ENCODE measurements at regions not wholly inside any gene's neighbourhood (a gene's known extent, or its start where the extent isn't known, plus 50 kb on each side); places are given as distances from the start of the nearest gene placed in this dataset.
"Not testable (repeated sequence)": the region's sequence is repeated elsewhere in the genome, so short reads cannot be mapped to it uniquely, and the experiment has no call there.

DNA sequence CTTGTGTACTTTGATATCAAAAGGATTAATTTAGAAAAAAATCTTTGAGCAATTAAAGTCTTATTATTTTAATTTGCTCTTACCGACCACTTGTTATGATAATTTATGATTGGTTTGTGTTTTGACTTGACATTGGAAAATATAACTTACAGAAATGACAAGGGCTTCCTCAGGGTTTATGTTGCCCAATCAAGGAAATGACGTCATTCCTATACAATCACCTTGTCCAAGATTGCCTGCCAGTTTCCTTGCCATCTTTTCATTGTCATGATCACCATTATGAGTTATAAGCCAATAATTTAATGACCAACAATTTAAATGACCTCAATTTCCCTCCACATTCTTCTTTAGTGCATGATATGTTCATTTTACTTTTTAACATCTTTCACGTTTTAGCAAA lies 351.8 kb upstream of the TMEFF2 start:
- DNase-seq (ENCODE audit: low read depth in 2 of 2) = no peak

DNA sequence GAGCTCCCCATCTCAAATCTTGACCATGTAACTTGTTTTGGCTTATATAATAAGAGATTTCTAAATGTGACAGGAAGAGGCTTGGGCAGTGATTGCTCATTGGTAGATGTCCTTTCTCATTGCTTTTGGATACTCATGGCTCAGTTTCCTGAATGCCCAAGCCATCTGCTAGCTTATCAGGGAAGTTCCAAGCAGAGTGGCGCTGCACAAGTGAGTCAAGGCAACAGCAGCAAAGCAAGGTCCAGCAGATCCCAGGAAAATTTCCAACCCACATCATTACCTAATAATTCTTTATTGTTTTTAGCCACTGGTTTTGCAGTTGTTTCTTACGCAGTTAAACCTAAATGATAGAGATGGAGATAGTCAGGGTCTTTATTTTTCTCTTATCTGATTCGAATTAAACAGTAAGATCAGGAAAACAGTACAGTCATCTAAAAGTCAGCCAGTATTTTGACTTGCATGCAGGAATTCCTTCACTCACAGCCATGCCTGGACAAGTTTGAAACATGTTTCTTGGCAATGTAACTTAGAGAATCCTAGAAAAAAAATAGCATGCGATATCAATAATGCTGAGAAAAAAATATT lies 349.7 kb upstream of the TMEFF2 start:
- no peak for DNase-seq (ENCODE audit: low read depth in 2 of 2)

DNA sequence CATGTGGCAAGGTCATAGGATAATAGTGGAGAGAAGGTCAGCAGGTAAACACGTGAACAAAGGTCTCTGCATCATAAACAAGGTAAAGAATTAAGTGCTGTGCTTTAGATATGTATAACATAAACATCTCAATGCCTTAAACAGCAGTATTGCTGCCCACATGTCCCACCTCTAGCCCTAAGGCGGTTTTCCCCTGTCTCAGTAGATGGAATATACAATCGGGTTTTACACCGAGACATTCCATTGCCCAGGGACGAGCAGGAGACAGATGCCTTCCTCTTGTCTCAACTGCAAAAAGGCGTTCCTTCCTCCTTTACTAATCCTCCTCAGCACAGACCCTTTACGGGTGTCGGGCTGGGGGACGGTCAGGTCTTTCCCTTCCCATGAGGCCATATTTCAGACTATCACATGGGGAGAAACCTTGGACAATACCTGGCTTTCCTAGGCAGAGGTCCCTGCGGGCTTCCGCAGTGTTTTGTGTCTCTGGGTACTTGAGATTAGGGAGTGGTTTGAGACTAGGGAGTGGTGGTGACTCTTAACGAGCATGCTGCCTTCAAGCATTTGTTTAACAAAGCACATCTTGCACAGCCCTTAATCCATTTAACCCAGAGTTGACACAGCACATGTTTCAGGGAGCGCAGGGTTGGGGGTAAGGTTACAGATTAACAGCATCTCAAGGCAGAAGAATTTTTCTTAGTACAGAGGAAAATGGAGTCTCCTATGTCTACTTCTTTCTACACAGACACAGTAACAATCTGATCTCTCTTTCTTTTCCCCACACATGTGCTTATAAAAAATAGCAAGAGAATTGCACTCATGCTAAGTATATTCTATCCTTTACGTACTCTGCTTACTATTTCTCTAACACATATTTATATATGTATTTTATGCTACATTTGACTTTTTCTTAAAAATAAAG lies 347.7 kb upstream of the TMEFF2 start:
- DNase-seq (ENCODE audit: low read depth in 2 of 2) = not testable (repeated sequence)

DNA sequence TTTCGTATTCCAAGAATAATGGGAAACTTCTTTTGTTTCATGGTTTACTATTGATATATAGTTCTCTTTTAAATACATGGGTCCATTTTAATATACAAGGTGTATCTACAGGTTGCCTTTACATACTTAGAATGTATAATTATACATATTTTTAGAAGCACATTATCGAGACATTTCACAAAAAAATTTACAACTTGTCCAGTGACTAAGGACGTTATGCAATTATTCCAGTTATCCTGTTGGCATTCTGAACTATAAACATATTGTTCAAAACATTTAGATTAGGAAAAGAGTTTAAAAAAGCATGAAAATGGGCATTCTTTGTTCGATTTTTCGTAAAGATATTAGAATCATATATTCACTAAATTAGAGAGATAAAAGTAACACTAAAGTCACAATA lies 344.6 kb upstream of the TMEFF2 start:
- DNase-seq (ENCODE audit: low read depth in 2 of 2) = no peak

DNA sequence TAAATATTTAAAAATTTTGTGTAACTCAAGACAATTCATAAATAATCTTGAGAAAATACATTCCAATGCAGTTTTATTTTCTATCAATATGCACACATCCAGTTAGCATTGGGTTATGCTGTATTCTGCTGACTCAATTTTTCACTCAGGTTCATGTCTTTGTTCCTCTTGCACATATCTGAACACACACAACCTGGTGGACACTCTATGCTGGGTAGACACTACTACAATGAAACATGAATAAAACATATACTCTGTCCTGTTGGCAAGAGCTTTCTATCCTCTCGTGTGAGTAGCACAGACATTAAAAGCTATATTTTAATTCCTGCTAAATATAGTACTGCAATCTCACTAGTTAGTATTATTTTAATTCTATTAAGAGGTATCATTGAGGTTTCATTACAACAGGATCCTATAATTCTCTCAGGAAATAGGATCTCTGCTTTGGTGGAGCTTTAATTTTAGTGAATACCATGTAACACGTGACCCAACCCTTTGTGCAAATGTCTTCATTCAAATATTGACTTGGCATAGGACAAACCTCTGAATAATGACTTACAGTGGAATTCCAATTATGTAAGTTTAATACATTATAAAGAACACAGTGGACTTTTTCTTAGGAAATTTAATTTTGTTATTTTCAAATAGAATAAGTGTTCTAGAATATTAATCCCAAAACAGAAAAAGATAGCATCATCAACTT lies 342.3 kb upstream of the TMEFF2 start:
- no peak for DNase-seq (ENCODE audit: low read depth in 2 of 2)

DNA sequence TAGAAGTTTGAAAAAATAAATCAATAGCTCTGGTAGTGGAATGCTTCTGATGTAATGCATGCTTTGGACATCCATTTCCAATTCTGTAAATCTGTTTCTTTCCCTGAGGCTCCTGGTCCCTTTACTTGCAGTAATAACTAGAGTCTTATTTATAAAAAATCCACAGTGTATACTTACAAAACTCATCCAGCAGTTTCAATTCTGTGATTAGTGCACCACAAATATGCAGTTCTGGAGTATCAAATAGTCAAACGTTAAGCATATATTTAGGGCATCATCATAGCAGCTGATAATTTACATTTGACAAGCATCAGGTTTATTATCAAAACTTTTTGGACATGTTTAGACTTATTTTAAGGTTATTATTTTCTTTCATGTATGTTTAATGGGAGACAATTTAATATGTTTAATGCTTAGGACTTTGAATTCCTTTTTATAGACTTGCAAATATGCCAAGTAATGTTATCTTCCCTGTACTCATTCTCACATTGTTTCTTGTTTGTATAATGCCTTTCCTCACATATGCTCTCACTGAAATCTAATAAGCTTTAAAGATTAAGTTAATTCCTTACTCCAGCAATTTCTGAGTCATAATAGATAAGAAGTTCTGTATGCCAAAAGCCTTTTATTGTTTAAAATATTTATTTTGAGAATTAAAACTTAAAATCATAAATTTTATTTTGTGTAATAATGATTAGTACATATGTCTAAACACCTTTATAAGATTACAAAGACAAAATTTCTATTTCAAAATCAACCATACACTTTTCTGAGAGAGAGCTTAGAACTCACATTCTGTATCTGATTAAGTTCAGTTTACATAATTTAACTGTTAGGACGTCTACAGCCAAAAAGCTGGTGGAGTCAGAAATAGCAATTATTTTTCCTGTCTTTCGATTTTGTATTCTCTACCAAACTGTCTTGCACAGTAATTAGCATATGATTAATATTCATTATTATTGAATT lies 341.5 kb upstream of the TMEFF2 start:
- DNase-seq (ENCODE audit: low read depth in 2 of 2) = no peak

DNA sequence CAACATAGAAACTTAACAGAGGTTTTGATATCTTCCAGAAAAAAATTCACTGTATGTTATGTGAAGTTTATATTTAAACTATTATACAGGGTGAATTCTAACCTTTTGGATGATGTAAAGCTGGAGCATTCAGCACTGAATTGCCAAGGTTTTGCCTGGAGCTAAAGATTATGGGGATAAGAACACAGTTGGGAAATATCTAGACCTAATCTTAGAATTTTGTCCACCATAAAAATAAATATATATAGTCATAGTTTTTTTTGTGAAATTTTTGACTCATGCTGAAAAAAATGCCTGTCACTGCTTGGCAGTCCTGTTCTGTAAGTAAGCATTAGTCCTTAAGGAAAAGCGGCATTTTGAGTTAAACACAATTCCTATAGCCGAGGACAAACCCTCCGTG lies 339.3 kb upstream of the TMEFF2 start:
- no peak for DNase-seq (ENCODE audit: low read depth in 2 of 2)

DNA sequence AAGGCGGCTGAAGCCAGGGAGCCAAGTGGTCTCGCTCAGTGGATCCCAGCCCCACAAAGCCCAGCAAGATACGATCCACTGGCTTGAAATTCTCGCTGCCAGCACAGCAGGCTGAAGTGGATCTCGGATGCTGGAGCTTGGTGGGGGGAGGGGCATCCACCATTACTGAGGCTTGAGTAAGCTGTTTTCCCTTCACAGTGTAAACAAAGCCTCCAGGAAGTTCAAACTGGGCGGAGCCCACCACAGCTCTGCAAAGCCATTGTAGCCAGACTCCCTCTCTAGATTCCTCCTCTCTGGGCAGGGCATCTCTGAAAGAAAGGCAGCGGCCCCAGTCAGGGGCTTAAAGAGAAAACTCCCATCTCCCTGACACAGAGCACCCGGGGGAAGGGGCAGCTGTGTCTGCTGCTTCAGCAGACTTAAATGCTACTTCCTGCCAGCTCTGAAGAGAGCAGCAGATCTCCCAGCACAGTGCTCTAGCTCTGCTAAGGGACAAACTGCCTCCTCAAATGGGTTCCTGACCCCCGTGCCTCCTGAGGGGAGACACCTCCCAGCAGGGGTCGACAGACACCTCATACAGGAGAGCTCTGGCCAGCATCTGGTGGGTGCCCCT lies 330.0 kb upstream of the TMEFF2 start:
- not testable (repeated sequence) for DNase-seq (ENCODE audit: low read depth in 2 of 2)

DNA sequence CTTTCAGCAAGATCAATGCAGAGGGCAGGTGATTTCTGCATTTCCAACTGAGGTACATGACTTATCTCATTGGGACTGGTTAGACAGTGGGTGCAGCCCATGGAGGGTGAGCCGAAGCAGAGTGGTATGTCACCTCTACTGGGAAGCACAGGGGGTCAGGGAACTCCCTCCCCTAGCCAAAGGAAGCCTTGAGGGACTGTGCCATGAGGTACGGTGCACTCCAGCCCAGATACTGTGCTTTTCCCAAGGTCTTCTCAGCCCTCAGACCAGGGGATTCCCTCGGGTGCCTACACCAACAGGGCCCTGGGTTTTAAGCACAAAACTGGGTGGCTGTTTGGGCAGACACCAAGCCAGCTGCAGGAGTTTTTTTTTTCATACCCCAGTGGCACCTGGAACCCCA lies 329.5 kb upstream of the TMEFF2 start:
- DNase-seq (ENCODE audit: low read depth in 2 of 2) = not testable (repeated sequence)

DNA sequence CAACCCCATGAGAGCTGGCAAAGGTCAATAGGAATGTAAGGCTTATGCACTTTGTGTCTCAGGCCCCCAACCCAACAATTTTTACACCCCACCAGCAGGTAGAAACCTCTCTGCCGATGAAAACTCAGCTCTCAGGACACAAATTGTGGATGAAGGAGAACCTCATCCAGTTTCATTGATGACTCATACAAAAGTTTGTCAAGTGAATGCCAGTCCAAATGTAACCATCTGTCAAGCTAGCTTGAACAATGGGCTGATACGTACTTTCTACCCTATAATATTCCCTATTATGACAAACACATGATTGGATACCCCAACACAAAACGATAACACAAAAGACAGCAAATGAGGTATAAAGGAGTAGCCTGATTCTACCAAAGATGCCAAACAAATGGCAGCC lies 321.2 kb upstream of the TMEFF2 start:
- DNase-seq (ENCODE audit: low read depth in 2 of 2) = no peak

DNA sequence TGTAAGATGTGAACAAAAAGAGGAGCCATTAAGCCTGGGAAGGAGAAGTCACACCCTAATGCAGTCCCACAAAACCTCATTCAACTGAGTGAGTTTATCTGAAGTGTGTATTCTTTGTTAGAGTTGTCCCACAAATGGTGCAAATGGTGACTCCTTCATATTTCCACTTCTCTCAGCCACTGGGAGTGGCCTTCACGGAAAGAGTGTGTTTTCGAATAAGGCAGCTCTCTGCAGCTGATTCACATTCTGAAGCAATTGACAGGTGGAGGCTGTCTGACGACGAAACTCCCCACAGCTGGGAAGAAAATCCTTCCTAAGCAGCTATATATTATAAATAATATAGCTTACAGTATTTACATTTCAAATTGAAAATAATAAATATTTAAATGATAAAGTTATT lies 318.8 kb upstream of the TMEFF2 start:
- no peak for DNase-seq (ENCODE audit: low read depth in 2 of 2)

DNA sequence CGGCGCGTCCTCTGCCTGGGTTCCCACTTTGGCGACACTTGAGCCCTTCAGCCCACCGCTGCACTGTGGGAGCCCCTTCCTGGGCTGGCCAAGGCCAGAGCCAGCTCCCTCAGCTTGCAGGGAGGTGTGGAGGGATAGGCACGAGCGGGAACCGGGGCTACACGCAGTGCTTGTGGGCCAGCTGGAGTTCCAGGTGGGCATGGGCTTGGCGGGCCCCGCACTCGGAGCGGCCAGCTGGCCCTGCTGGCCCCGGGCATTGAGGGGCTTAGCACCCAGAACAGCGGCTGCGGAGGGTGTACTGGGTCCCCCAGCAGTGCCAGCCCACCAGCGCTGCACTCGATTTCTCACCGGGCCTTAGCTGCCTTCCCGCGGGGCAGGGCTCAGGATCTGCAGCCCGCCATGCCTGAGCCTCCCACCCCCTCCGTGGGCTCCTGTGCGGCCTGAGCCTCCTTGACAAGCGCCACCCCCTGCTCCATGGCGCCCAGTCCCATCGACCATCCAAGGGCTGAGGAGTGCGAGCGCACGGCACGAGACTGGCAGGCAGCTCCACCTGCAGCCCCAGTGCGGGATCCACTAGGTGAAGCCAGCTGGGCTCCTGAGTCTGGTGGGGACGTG lies 313.2 kb upstream of the TMEFF2 start:
- DNase-seq (ENCODE audit: low read depth in 2 of 2) = not testable (repeated sequence)

DNA sequence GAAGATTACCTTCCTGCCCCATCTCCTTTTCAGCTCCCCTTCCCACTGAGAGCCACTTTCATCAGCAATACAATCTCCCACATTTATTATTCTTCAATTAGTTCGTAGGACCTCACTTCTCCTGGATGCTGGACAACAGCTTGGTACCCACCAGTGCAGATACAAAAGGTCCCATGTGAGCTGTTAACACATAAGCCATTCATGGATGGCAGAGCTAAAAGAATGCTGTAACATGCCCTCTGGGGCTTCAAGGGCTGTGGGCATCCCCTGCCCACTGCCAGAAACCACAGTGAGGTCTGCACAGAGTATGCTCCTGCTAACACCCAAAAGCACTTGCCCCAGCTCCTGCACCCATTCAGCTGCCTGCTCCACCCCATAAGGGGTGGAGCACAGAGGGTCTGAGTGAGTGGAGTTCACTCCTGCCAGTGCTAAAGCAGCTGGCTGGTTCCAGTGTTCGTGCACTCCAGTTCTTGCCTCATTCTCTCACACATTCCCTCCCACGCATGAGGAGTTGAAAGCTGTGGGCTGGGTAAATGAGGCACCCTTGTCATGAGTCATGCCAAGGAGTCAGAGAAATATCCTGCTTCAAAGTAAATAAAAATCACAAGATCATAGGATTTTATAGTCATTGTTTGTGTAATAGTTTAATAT lies 305.9 kb upstream of the TMEFF2 start:
- no peak for DNase-seq (ENCODE audit: low read depth in 2 of 2)

DNA sequence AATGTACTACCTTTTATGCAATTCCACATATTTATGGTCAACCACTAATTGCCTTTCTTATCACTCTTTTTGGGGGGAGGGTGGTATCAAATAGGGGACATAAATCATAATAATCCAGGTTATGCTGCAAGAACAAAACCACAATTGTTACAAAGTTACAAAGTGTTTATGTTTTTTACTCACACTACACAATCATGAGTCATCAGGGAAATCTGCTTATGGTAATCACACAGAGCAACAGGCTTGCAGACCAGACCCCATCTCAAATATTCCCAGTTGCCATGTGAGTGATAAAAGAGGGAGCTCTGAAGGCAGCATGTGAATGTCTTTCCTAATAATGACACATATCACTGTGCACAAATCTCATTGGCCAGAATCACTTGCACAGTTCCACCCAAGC lies 304.7 kb upstream of the TMEFF2 start:
- DNase-seq (ENCODE audit: low read depth in 2 of 2) = no peak

DNA sequence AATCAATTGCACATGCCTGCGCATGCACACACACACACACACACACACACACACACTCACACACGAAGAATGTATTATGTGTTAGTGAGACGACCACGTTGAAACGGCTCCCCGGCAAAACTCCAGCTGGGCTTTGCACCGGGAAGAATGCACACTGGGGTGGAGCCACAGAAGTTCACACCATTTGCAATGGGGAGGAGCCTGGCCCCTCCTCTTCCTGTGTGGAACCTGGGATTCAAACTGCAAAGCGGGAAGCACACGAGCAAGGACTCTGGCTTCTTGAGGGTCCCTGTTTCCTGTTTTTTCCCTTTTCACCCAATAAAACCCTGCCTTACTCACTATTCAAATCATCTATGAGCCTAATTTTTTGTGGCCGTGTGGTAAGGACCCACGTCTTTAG lies 304.0 kb upstream of the TMEFF2 start:
- no peak for DNase-seq (ENCODE audit: low read depth in 2 of 2)

DNA sequence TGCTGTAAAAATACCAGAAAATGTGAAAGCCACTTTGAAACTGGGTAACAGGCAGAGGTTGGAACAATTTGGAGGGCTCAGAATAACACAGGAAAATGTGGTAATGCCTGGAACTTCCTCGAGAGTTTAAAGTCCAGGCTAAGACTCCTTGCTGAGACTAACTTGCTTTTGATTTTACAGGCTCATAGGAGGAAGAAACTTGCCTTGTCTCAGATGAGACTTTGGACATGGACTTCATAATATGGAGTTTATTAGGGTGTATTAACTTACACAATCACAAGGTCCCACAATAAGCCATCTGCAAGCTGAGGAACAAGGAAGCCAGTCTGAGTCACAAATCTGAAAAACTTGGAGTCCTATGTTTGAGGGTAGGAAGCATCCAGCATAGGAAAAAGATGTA lies 293.4 kb upstream of the TMEFF2 start:
- not testable (repeated sequence) for DNase-seq (ENCODE audit: low read depth in 2 of 2)

DNA sequence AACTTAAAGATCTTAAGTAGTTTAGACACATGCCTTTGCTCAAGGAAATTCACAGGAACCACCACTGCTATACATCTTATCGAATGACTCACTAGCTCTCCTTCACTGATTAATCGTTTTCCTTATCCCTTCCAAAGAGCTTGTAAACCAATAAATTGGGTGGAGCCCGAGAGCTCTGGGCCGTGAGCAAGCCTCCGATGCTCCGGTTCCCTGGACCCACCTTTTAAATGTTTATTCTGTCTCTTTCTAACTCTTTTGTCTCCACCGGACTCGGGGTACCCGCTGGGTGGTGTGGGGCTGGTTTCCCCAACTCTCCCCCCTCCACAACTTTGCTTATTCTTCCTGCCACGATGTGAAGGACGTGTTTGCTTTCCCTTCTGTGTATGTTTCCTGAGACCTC lies 292.9 kb upstream of the TMEFF2 start:
- DNase-seq (ENCODE audit: low read depth in 2 of 2) = no peak

DNA sequence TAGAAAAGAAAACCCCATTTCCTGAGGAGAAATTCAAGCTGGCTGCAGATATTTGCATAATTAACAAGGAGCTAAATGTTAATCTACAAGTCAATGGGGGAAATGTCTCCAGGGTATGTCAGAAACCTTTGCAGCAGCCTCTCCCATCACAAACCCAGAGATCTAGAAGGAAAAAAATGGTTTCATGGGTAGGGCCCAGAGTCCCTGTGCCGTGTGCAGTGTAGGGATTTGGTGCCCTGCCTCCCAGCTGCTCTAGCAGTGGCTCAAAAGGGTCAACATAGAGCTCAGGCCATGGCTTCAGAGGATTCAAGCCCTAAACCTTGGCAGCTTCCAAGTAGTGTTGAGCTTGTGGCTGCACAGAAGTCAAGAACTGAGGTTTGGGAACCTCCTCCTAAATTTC lies 290.2 kb upstream of the TMEFF2 start:
- DNase-seq (ENCODE audit: low read depth in 2 of 2) = no peak

DNA sequence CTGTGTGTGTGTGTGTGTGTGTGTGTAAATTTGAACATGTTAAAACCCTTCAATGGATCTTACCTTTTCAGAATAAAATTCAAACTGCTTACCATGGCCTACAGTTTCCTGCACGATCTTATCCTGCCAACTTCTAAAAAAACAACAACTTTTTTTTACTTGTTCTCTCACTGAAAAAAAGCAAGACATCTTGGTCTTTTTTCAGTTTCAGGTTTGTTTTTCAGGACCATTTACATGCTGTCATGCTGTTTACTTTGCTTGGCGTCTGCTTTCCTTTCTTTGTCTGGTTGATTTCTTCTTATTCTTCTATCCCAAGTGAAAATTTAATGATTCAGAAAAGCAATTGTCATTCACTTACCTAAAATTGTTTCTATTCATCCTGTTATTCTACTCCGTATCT lies 286.3 kb upstream of the TMEFF2 start:
- DNase-seq (ENCODE audit: low read depth in 2 of 2) = no peak

DNA sequence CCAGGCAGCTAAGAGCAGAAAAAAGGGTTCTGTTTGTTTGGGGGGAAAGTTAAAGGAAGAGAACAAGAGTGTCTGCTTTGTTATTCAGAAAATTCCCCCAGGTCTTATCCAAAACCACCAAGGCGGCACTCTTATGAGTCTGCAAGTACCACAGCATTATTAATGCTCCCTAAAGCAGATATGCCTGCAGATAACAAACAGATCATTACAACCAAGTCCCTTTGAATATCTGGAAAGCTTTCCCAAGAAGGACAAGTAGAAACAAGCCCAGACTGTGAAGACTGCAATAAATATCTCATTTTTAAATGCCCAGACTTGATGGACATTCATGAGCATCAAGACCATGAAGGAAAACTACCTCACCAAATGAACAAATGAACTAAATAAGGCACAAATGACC lies 278.6 kb upstream of the TMEFF2 start:
- DNase-seq (ENCODE audit: low read depth in 2 of 2) = no peak
